K562 (cell line): ENCODE measurements at regions not wholly inside any gene's neighbourhood (a gene's known extent, or its start where the extent isn't known, plus 50 kb on each side); places are given as distances from the start of the nearest gene placed in this dataset.

Experiments used
- CHD7 ChIP-seq: fragments of 200-600 bp; sonication (generic); IDR thresholded peaks from one replicate; pipeline ENCODE4 v1.6.1; 2012; ENCODE audit warnings: mild to moderate bottlenecking, low read depth, low read length, inconsistent platforms
- KDM5B ChIP-seq: fragments of 200-600 bp; sonication (generic); IDR thresholded peaks from 2 replicates; pipeline ENCODE4 v1.6.1; 2012; ENCODE audit warnings: low read depth, mild to moderate bottlenecking, moderate library complexity, low read length, control low read depth, inconsistent platforms; ENCODE audit not compliant: insufficient replicate concordance
- MIER1 ChIP-seq: fragments of 450-650 bp; IDR thresholded peaks from 2 replicates; pipeline ENCODE4 v1.6.1; 2016; ENCODE audit warnings: antibody characterized with exemption, mild to moderate bottlenecking, low read depth
- TAF15 ChIP-seq: fragments of 200-400 bp; formaldehyde crosslinking; IDR thresholded peaks from 2 replicates; pipeline ENCODE4 v1.6.1; 2017; ENCODE audit warnings: mild to moderate bottlenecking, low read depth, low read length, moderate library complexity

GRCh38 chr2:240255165-240255491 is 114.7 kb upstream of the OTOS start (continued):
- no peak for TF ChIP-seq CHD7
- TF ChIP-seq TAF15, result no peak
- TF ChIP-seq MIER1, result no peak
- TF ChIP-seq KDM5B, result no peak
